SK-N-SH treated with all-trans-retinoic acid at 6 μM for 48 hours (cell line): ENCODE measurements at regions not wholly inside any gene's neighbourhood (a gene's known extent, or its start where the extent isn't known, plus 50 kb on each side); places are given as distances from the start of the nearest gene placed in this dataset.

Experiments used
- CSDC2 ChIP-seq: fragments of 250-450 bp; sonication (Bioruptor Pico); IDR thresholded peaks from 2 replicates; pipeline ENCODE4 v1.5.0; 2020; ENCODE audit warnings: mild to moderate bottlenecking, moderate library complexity
- RARB ChIP-seq: fragments of 250-450 bp; sonication (Bioruptor Pico); IDR thresholded peaks from 2 replicates; pipeline ENCODE4 v1.8.0; 2021; ENCODE audit warnings: mild to moderate bottlenecking, moderate library complexity
- SNAI2 ChIP-seq: fragments of 250-450 bp; sonication (Bioruptor Pico); IDR thresholded peaks from 2 replicates; pipeline ENCODE4 v1.5.0; 2020; ENCODE audit warnings: mild to moderate bottlenecking, moderate library complexity
- ZNF565 ChIP-seq: fragments of 450-650 bp; formaldehyde crosslinking; conservative IDR thresholded peaks from 2 replicates; pipeline ENCODE4 v1.5.0; 2020; ENCODE audit warnings: low read depth, mild to moderate bottlenecking, moderate library complexity
- TF ChIP-seq, protein P1 (sequence below): fragments of 250-450 bp; sonication (Bioruptor Pico); IDR thresholded peaks from 2 replicates; pipeline ENCODE4 v1.5.0; 2020; ENCODE audit warnings: mild to moderate bottlenecking, moderate library complexity
- TF ChIP-seq, protein P2 (sequence below): fragments of 250-450 bp; sonication (Bioruptor Pico); IDR thresholded peaks from 2 replicates; pipeline ENCODE4 v1.8.0; 2020; ENCODE audit warnings: mild to moderate bottlenecking, moderate library complexity, borderline replicate concordance

DNA sequence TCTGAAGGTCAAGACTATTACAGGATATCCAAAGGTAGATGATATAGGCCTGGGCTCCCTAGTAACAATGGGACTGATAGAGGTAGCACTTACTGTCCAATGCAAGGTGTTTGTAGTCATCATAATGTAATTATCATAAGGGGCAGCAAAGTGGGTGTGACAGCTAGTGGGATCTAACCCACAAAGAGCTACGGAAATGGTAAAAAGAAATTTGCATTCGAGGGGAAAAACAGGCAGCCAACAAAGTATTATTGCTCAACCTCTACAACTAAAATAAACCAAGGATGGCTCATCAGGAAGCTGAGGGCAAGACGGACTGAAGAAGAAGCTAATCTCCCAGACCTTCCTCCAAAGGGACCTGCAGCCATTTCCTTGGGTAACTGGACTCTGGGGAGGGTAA is 211.0 kb downstream of the WDR11 start:
- no peak for TF ChIP-seq RARB (CRISPR knock-in tag)
- no peak for TF ChIP-seq SNAI2 (CRISPR knock-in tag)
- TF ChIP-seq ZNF565, result no peak
- TF ChIP-seq, protein P1, sequence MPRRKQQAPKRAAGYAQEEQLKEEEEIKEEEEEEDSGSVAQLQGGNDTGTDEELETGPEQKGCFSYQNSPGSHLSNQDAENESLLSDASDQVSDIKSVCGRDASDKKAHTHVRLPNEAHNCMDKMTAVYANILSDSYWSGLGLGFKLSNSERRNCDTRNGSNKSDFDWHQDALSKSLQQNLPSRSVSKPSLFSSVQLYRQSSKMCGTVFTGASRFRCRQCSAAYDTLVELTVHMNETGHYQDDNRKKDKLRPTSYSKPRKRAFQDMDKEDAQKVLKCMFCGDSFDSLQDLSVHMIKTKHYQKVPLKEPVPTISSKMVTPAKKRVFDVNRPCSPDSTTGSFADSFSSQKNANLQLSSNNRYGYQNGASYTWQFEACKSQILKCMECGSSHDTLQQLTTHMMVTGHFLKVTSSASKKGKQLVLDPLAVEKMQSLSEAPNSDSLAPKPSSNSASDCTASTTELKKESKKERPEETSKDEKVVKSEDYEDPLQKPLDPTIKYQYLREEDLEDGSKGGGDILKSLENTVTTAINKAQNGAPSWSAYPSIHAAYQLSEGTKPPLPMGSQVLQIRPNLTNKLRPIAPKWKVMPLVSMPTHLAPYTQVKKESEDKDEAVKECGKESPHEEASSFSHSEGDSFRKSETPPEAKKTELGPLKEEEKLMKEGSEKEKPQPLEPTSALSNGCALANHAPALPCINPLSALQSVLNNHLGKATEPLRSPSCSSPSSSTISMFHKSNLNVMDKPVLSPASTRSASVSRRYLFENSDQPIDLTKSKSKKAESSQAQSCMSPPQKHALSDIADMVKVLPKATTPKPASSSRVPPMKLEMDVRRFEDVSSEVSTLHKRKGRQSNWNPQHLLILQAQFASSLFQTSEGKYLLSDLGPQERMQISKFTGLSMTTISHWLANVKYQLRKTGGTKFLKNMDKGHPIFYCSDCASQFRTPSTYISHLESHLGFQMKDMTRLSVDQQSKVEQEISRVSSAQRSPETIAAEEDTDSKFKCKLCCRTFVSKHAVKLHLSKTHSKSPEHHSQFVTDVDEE (CRISPR knock-in tag), result no peak
- TF ChIP-seq, protein P2, sequence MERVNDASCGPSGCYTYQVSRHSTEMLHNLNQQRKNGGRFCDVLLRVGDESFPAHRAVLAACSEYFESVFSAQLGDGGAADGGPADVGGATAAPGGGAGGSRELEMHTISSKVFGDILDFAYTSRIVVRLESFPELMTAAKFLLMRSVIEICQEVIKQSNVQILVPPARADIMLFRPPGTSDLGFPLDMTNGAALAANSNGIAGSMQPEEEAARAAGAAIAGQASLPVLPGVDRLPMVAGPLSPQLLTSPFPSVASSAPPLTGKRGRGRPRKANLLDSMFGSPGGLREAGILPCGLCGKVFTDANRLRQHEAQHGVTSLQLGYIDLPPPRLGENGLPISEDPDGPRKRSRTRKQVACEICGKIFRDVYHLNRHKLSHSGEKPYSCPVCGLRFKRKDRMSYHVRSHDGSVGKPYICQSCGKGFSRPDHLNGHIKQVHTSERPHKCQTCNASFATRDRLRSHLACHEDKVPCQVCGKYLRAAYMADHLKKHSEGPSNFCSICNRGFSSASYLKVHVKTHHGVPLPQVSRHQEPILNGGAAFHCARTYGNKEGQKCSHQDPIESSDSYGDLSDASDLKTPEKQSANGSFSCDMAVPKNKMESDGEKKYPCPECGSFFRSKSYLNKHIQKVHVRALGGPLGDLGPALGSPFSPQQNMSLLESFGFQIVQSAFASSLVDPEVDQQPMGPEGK (CRISPR knock-in tag), result no peak
- TF ChIP-seq CSDC2 (CRISPR knock-in tag), result no peak
